GM12878 (cell line): ENCODE measurements at regions not wholly inside any gene's neighbourhood (a gene's known extent, or its start where the extent isn't known, plus 50 kb on each side); places are given as distances from the start of the nearest gene placed in this dataset.

Experiments used
- ATAC-seq: fragments of 200-7000 bp; cut with Tn5 transposase; 3 replicates; pipeline ENCODE4 v1.9.1; 2020; ENCODE audit warnings: mild to moderate bottlenecking, moderate library complexity
- BruUV-seq: library from RNA; stranded (reverse); fragments of 400-500 nt; replicated peaks from 2 replicates; lab custom pipeline; 2021; lab: Mats Ljungman, UMichigan
- CTCF ChIA-PET: fragments of 300-600 bp; sonication (Branson Sonifier 250); formaldehyde crosslinking; extraction: SDS; loops from one replicate; lab custom pipeline; 2021; ENCODE audit warnings: inconsistent platforms; lab: Yijun Ruan, JAX
- POLR2A ChIA-PET: fragments of 350-600 bp; formaldehyde crosslinking; extraction: SDS; loops from one replicate; lab custom pipeline; 2021; ENCODE audit warnings: inconsistent platforms; lab: Charles Lee
- RAD21 ChIA-PET: fragments of 300-600 bp; sonication (Branson Sonifier 250); formaldehyde crosslinking; loops from one replicate; lab custom pipeline; 2023; ENCODE audit warnings: antibody characterized with exemption; ENCODE audit not compliant: unreplicated experiment; lab: Charles Lee
- SMC1A ChIA-PET: fragments of 300-600 bp; sonication (Branson Sonifier 250); formaldehyde crosslinking; loops from one replicate; lab custom pipeline; 2023; ENCODE audit not compliant: unreplicated experiment, uncharacterized antibody; lab: Charles Lee
- DNase-seq: peaks from one replicate; pipeline ENCODE4 v3.0.0-alpha.2; 2011; ENCODE audit warnings: low read depth, low spot score
- FAIRE-seq: peaks from 3 replicates; lab custom pipeline; 2011; peaks lifted over from hg19 to GRCh38; lab: Jason Lieb, UNC
- H2AFZ ChIP-seq: 2 replicates; pipeline ENCODE4 v1.6.0; 2011; ENCODE audit warnings: low read depth, low read length, control low read depth; ENCODE audit not compliant: control insufficient read depth
- H3K27ac ChIP-seq: 2 replicates; pipeline ENCODE4 v1.5.1; 2011; ENCODE audit warnings: control low read depth; ENCODE audit not compliant: control insufficient read depth, insufficient read depth
- H3K27me3 ChIP-seq, 2 experiments: replicated peaks in 1 of 2; 2 replicates each; pipeline versions ENCODE4 v1.6.0 to v1.6.1; 2011; ENCODE audit warnings: low read length in 1 of 2; ENCODE audit not compliant: control insufficient read depth in 2 of 2, insufficient read depth in 2 of 2
- H3K36me3 ChIP-seq, 2 experiments: 2 replicates each; pipeline ENCODE4 v1.5.1; 2011; ENCODE audit warnings: low read length in 1 of 2; ENCODE audit not compliant: control insufficient read depth in 2 of 2, insufficient read depth in 2 of 2
- H3K4me1 ChIP-seq: 2 replicates; pipeline ENCODE4 v1.6.1; 2011; ENCODE audit warnings: mild to moderate bottlenecking, low read length, moderate library complexity, mixed read lengths; ENCODE audit not compliant: control insufficient read depth, insufficient read depth
- H3K4me2 ChIP-seq: 2 replicates; pipeline ENCODE4 v1.6.0; 2011; ENCODE audit warnings: control low read depth; ENCODE audit not compliant: control insufficient read depth, insufficient read depth
- H3K4me3 ChIP-seq: fragments of 200-600 bp; sonication (generic); 2 replicates; pipeline ENCODE4 v1.5.1; 2016
- H3K79me2 ChIP-seq: 2 replicates; pipeline ENCODE4 v1.6.0; 2011; ENCODE audit warnings: low read length; ENCODE audit not compliant: control insufficient read depth, insufficient read depth
- H3K9ac ChIP-seq: 2 replicates; pipeline ENCODE4 v1.8.0; 2011; ENCODE audit warnings: low read length, control low read depth, mixed read lengths; ENCODE audit not compliant: control insufficient read depth, insufficient read depth
- H3K9me3 ChIP-seq: replicated peaks from 3 replicates; pipeline ENCODE4 v1.5.1; 2011; ENCODE audit warnings: mild to moderate bottlenecking, low read length; ENCODE audit not compliant: control insufficient read depth, insufficient read depth
- H4K20me1 ChIP-seq: 2 replicates; pipeline ENCODE4 v1.6.0; 2011; ENCODE audit not compliant: control insufficient read depth, insufficient read depth
- CBX3 ChIP-seq: fragments of 200-600 bp; sonication (generic); IDR thresholded peaks from 2 replicates; pipeline ENCODE4 v1.6.1; 2016; ENCODE audit warnings: low read depth, borderline replicate concordance
- CHD2 ChIP-seq: IDR thresholded peaks from 2 replicates; pipeline ENCODE4 v1.6.1; 2011; ENCODE audit warnings: low read depth, low read length, improper control_type of control experiment, borderline replicate concordance
- ETV6 ChIP-seq, 2 experiments: fragments of 450-650 bp in 1 of 2; IDR thresholded peaks in 1 of 2; conservative IDR thresholded peaks in 1 of 2; 2 replicates each; pipeline ENCODE4 v1.6.1; 2014; ENCODE audit warnings: antibody characterized with exemption in 1 of 2, borderline replicate concordance in 1 of 2, low read depth in 1 of 2, mild to moderate bottlenecking in 1 of 2, moderate library complexity in 1 of 2
- FOS ChIP-seq: IDR thresholded peaks from 3 replicates; pipeline ENCODE4 v1.6.1; 2011; ENCODE audit warnings: borderline replicate concordance; ENCODE audit not compliant: insufficient read length; ENCODE audit errors: extremely low read depth
- JUND ChIP-seq: IDR thresholded peaks from 2 replicates; pipeline ENCODE4 v1.6.1; 2012; ENCODE audit warnings: low read depth, mild to moderate bottlenecking, low read length, improper control_type of control experiment, moderate library complexity
- NR2F1 ChIP-seq: fragments of 450-650 bp; conservative IDR thresholded peaks from 2 replicates; pipeline ENCODE4 v1.6.1; 2017; ENCODE audit warnings: mild to moderate bottlenecking
- SREBF2 ChIP-seq: IDR thresholded peaks from 2 replicates; pipeline ENCODE4 v1.6.1; 2012; ENCODE audit warnings: mild to moderate bottlenecking, low read length
- STAT3 ChIP-seq: IDR thresholded peaks from 2 replicates; pipeline ENCODE4 v1.6.1; 2011; ENCODE audit warnings: low read depth, low read length, improper control_type of control experiment
- ZNF274 ChIP-seq: IDR thresholded peaks from one replicate; pipeline ENCODE4 v1.8.0; 2011; ENCODE audit not compliant: insufficient read length, insufficient read depth
- ZNF384 ChIP-seq: IDR thresholded peaks from 2 replicates; pipeline ENCODE4 v1.6.1; 2012; ENCODE audit warnings: low read depth, mild to moderate bottlenecking, low read length, improper control_type of control experiment, borderline replicate concordance
- ZZZ3 ChIP-seq: IDR thresholded peaks from 2 replicates; pipeline ENCODE4 v1.6.1; 2011; ENCODE audit warnings: low read depth; ENCODE audit not compliant: control insufficient read depth, insufficient read length
- WGBS: methylation state at CpG from one replicate; pipeline ENCODE4 v1.1.6; 2016; ENCODE audit warnings: low lambda C conversion rate; ENCODE audit not compliant: insufficient replicate concordance, insufficient coverage; ENCODE audit errors: missing lambda C conversion rate; 5-methylcytosine and 5-hydroxymethylcytosine counted together
- in situ Hi-C: fragments of 300-500 bp; cut with MboI; formaldehyde crosslinking; loops from 9 replicates; pipeline ENCODE4 v1.14.3; 2018; ENCODE audit warnings: mixed read lengths
- intact Hi-C: fragments of 100-400 bp; cut with micrococcal nuclease; formaldehyde crosslinking; loops from one replicate; pipeline ENCODE4 v1.14.2; 2022; ENCODE audit not compliant: unreplicated experiment
- TF ChIP-seq, protein P1 (sequence below), 3 experiments: IDR thresholded peaks in 2 of 3; conservative IDR thresholded peaks in 1 of 3; 2 replicates each; pipeline ENCODE4 v1.5.1; 2011; ENCODE audit warnings: low read depth in 3 of 3, low read length in 3 of 3, mild to moderate bottlenecking in 3 of 3, control low read depth in 2 of 3, moderate library complexity in 2 of 3, inconsistent platforms in 1 of 3, mixed read lengths in 1 of 3; ENCODE audit not compliant: control insufficient read depth in 2 of 3, insufficient read depth in 1 of 3; ENCODE audit errors: extremely low read depth in 1 of 3
- TF ChIP-seq, protein P2 (sequence below): fragments of 450-650 bp; conservative IDR thresholded peaks from 2 replicates; pipeline ENCODE4 v1.6.1; 2017; ENCODE audit warnings: mild to moderate bottlenecking, moderate library complexity
- TF ChIP-seq, protein P3 (sequence below): fragments of 150-350 bp; IDR thresholded peaks from 2 replicates; pipeline ENCODE4 v1.6.1; 2016; ENCODE audit warnings: low read depth, low read length

DNA sequence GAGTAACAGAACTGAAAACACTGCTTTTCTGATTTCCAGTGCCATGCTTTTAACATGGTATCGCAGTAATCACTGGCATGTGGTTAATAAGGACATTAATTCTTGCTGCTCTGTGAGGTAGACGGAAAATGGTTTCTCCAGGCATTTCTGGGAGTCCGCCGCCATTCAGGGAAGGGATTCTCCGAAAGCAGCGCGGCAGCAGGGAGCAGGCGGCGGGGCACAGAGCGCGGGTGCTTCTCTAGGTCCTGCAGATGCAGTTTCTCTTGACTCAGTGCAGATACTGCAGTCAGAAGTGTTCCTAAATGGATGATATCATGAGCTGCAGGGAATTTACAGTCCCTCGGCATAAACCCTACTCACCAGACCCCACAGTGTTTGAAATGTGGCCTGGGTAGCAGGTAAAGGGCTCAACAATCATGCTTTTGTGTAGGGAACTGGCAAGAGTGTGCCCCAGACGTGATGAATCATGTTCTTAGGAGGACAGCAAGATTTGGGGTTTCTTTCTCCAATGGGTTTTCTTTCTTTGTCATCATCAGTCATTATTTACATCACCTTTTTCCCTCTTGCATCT lies 338.6 kb upstream of the ARGLU1 start (continued):
- TF ChIP-seq ZNF384, result no peak
- TF ChIP-seq NR2F1, result no peak
- TF ChIP-seq ZNF274, result no peak
- no peak for TF ChIP-seq ZZZ3
- TF ChIP-seq, all 136 proteins: peak for 0

DNA sequence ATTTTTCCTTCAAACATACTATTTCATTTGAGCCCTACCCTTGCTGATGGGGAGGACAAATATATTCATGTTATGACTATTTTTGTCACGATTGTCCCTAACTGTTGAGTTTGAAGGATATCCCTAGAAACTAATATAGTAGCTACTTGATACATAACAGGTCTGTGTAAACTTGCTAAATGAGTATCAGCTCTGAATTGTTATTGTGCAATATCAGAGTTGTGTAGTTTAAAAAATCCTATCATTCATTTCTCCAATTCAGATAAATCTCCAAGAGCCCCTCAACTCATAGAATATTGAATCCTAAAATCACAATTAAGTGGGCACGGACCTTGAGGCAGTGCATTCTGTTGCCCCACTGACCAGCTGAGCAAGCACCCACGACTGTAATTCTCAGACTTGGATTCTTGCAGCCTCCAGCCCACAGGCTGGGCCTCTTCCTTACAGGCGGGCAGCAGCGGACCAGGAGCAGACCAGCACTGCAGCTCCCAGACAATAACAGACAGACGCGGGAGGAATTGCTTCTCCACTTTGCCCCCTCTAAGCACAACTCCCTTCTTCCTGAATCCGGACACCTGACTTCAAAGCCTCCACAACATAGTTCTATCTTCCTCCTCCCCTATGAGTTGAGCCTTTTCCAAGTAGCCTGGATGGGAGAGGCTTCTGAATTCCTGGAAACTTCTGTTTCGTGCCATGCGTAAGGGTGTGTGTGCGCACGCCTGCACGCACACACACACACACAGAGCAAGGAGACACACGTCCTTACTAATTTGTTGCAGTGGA lies 337.6 kb upstream of the ARGLU1 start:
- H4K20me1 ChIP-seq, result no peaks in the 10 kb centered on the region
- no peak overlapping the region for H3K27ac ChIP-seq
- no peak for FAIRE-seq
- DNase-seq, result no peak
- 45% methylated on average over 14 of the region's 14 CpGs for WGBS
- no peaks in the 10 kb centered on the region for H3K27me3 ChIP-seq
- RAD21 ChIA-PET, result no interaction called here
- H3K9ac ChIP-seq, result no peak overlapping the region
- no peaks in the 10 kb centered on the region for H3K4me1 ChIP-seq
- SMC1A ChIA-PET, result interaction anchor here (1.1 kb wide), 1 partner anchor 14 kb away, joined by 3 read pairs; no protein-coding TSS in a partner anchor
- ATAC-seq, result no peak
- H3K4me3 ChIP-seq, result no peak overlapping the region
- intact Hi-C loops, result no loop called here
- CTCF ChIA-PET, result interaction anchor here (0.9 to 1.1 kb wide), 2 partner anchors 16 to 276 kb away, joined by 3 read pairs; no protein-coding TSS in a partner anchor
- BruUV-seq, result no TSS peak
- no peak for TF ChIP-seq STAT3
- TF ChIP-seq ETV6 (conservative IDR thresholded peaks at IDR 0.05 in 1 of 2, IDR thresholded peaks at IDR 0.05 in 1 of 2; ENCODE audit: borderline replicate concordance in 1 of 2, low read depth in 1 of 2), result no peak
- TF ChIP-seq JUND, result no peak
- TF ChIP-seq CHD2, result no peak
- TF ChIP-seq, protein P1, sequence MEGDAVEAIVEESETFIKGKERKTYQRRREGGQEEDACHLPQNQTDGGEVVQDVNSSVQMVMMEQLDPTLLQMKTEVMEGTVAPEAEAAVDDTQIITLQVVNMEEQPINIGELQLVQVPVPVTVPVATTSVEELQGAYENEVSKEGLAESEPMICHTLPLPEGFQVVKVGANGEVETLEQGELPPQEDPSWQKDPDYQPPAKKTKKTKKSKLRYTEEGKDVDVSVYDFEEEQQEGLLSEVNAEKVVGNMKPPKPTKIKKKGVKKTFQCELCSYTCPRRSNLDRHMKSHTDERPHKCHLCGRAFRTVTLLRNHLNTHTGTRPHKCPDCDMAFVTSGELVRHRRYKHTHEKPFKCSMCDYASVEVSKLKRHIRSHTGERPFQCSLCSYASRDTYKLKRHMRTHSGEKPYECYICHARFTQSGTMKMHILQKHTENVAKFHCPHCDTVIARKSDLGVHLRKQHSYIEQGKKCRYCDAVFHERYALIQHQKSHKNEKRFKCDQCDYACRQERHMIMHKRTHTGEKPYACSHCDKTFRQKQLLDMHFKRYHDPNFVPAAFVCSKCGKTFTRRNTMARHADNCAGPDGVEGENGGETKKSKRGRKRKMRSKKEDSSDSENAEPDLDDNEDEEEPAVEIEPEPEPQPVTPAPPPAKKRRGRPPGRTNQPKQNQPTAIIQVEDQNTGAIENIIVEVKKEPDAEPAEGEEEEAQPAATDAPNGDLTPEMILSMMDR (IDR thresholded peaks at IDR 0.05 in 2 of 3, conservative IDR thresholded peaks at IDR 0.05 in 1 of 3; ENCODE audit: control insufficient read depth in 2 of 3, extremely low read depth in 1 of 3, insufficient read depth in 1 of 3, low read depth in 3 of 3, low read length in 3 of 3), result no peak
- TF ChIP-seq, protein P2, sequence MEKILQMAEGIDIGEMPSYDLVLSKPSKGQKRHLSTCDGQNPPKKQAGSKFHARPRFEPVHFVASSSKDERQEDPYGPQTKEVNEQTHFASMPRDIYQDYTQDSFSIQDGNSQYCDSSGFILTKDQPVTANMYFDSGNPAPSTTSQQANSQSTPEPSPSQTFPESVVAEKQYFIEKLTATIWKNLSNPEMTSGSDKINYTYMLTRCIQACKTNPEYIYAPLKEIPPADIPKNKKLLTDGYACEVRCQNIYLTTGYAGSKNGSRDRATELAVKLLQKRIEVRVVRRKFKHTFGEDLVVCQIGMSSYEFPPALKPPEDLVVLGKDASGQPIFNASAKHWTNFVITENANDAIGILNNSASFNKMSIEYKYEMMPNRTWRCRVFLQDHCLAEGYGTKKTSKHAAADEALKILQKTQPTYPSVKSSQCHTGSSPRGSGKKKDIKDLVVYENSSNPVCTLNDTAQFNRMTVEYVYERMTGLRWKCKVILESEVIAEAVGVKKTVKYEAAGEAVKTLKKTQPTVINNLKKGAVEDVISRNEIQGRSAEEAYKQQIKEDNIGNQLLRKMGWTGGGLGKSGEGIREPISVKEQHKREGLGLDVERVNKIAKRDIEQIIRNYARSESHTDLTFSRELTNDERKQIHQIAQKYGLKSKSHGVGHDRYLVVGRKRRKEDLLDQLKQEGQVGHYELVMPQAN, result no peak
- no peak for TF ChIP-seq SREBF2
- no peak for TF ChIP-seq FOS
- TF ChIP-seq, protein P3, sequence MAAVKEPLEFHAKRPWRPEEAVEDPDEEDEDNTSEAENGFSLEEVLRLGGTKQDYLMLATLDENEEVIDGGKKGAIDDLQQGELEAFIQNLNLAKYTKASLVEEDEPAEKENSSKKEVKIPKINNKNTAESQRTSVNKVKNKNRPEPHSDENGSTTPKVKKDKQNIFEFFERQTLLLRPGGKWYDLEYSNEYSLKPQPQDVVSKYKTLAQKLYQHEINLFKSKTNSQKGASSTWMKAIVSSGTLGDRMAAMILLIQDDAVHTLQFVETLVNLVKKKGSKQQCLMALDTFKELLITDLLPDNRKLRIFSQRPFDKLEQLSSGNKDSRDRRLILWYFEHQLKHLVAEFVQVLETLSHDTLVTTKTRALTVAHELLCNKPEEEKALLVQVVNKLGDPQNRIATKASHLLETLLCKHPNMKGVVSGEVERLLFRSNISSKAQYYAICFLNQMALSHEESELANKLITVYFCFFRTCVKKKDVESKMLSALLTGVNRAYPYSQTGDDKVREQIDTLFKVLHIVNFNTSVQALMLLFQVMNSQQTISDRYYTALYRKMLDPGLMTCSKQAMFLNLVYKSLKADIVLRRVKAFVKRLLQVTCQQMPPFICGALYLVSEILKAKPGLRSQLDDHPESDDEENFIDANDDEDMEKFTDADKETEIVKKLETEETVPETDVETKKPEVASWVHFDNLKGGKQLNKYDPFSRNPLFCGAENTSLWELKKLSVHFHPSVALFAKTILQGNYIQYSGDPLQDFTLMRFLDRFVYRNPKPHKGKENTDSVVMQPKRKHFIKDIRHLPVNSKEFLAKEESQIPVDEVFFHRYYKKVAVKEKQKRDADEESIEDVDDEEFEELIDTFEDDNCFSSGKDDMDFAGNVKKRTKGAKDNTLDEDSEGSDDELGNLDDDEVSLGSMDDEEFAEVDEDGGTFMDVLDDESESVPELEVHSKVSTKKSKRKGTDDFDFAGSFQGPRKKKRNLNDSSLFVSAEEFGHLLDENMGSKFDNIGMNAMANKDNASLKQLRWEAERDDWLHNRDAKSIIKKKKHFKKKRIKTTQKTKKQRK, result no peak
- no peak for TF ChIP-seq ZZZ3
- TF ChIP-seq CBX3, result no peak
- TF ChIP-seq, all 136 proteins: peak for 0
- POLR2A ChIA-PET, result no interaction called here
- H2AFZ ChIP-seq, result no peak overlapping the region
- H3K4me2 ChIP-seq, result no peak overlapping the region
- in situ Hi-C loops, result no loop called here
- no peaks in the 10 kb centered on the region for H3K79me2 ChIP-seq
- no peaks in the 10 kb centered on the region for H3K9me3 ChIP-seq
- H3K36me3 ChIP-seq, result no peaks in the 10 kb centered on the region
